ENCODE measurements at regions not wholly inside any gene's neighbourhood (a gene's known extent, or its start where the extent isn't known, plus 50 kb on each side); places are given as distances from the start of the nearest gene placed in this dataset.

GRCh38 chr5:4928409-4928808 is 211.7 kb upstream of the ADAMTS16 start:
- DNase-seq (no peak), ATAC-seq (no peak)
- Histone ChIP-seq H3K4me1 (ENCODE audit: control insufficient read depth in 2 of 2, insufficient read depth in 2 of 2, low read length in 2 of 2) (no peaks in the 10 kb centered on the region), H3K9me3 (ENCODE audit: control insufficient read depth in 2 of 3, low read length in 3 of 3) (no peaks in the 10 kb centered on the region), H3K4me3 (ENCODE audit: low read length) (no peak overlapping the region), H3K27ac (ENCODE audit: low read depth, low read length) (no peak overlapping the region), H3K36me3 (ENCODE audit: control insufficient read depth in 2 of 3, insufficient read depth in 3 of 3, low read length in 3 of 3) (no peaks in the 10 kb centered on the region), H3K27me3 (ENCODE audit: control insufficient read depth in 2 of 2, insufficient read depth in 2 of 2, low read length in 2 of 2) (no peaks in the 10 kb centered on the region)
- Mint-ChIP-seq H3K27ac (no peak overlapping the region), H3K4me3 (no peak overlapping the region), H3K9me3 (peaks cover 0 to 7% (median 1%) of the 10 kb centered on the region in 11 donors), H3K4me1 (no peaks in the 10 kb centered on the region), H3K27me3 (no peaks in the 10 kb centered on the region), H3K36me3 (no peaks in the 10 kb centered on the region)
- CTCF ChIA-PET = no interaction called here
- POLR2A ChIA-PET = no interaction called here
- intact Hi-C loops (cut with micrococcal nuclease) = no loop called here

- Mint-ChIP-seq H3K4me3 (no peak overlapping the region), H3K9me3 (peaks cover 0 to 10% (median 4%) of the 10 kb centered on the region in 11 donors), H3K27me3 (no peaks in the 10 kb centered on the region), H3K36me3 (no peaks in the 10 kb centered on the region), H3K27ac (no peak overlapping the region), H3K4me1 (no peaks in the 10 kb centered on the region)
- no peak overlapping the region for H3K27ac ChIP-seq (ENCODE audit: low read depth, low read length)
- no peak overlapping the region for H3K4me3 ChIP-seq (ENCODE audit: low read length)
- POLR2A ChIA-PET = no interaction called here
- CTCF ChIA-PET = no interaction called here
- no peak for ATAC-seq
- DNase-seq = no peak
- H3K9me3 ChIP-seq (ENCODE audit: control insufficient read depth in 2 of 3, low read length in 3 of 3) = no peaks in the 10 kb centered on the region
- H3K27me3 ChIP-seq (ENCODE audit: control insufficient read depth in 2 of 2, insufficient read depth in 2 of 2, low read length in 2 of 2) = no peaks in the 10 kb centered on the region
- no peaks in the 10 kb centered on the region for H3K36me3 ChIP-seq (ENCODE audit: control insufficient read depth in 2 of 3, insufficient read depth in 3 of 3, low read length in 3 of 3)
- H3K4me1 ChIP-seq (ENCODE audit: control insufficient read depth in 2 of 2, insufficient read depth in 2 of 2, low read length in 2 of 2) = no peaks in the 10 kb centered on the region
- intact Hi-C loops (cut with micrococcal nuclease) = no loop called here
Measured at GRCh38 chr5:4929092-4929655, 211.0 kb upstream of the ADAMTS16 start.

- no peak overlapping the region for H3K27ac ChIP-seq (ENCODE audit: low read depth, low read length)
- Mint-ChIP-seq H3K4me1 (no peaks in the 10 kb centered on the region), H3K4me3 (no peak overlapping the region), H3K27me3 (peaks cover 0 to 5% (median 0%) of the 10 kb centered on the region in 5 donors), H3K36me3 (no peaks in the 10 kb centered on the region), H3K27ac (no peak overlapping the region), H3K9me3 (peaks cover 0 to 2% (median 0%) of the 10 kb centered on the region in 11 donors)
- DNase-seq = no peak
- H3K4me3 ChIP-seq (ENCODE audit: low read length) = no peak overlapping the region
- no peaks in the 10 kb centered on the region for H3K9me3 ChIP-seq (ENCODE audit: control insufficient read depth in 2 of 3, low read length in 3 of 3)
- no peaks in the 10 kb centered on the region for H3K36me3 ChIP-seq (ENCODE audit: control insufficient read depth in 2 of 3, insufficient read depth in 3 of 3, low read length in 3 of 3)
- intact Hi-C loops (cut with micrococcal nuclease) = no loop called here
- ATAC-seq = no peak
- H3K4me1 ChIP-seq (ENCODE audit: control insufficient read depth in 2 of 2, insufficient read depth in 2 of 2, low read length in 2 of 2) = no peaks in the 10 kb centered on the region
- ChIA-PET POLR2A (no interaction called here), CTCF (no interaction called here)
- no peaks in the 10 kb centered on the region for H3K27me3 ChIP-seq (ENCODE audit: control insufficient read depth in 2 of 2, insufficient read depth in 2 of 2, low read length in 2 of 2)
Measured at GRCh38 chr5:4939042-4939781, 200.9 kb upstream of the ADAMTS16 start.

GRCh38 chr5:4941161-4941560 is 199.0 kb upstream of the ADAMTS16 start:
- intact Hi-C loops (cut with micrococcal nuclease) = no loop called here
- Histone ChIP-seq H3K27me3 (ENCODE audit: control insufficient read depth in 2 of 2, insufficient read depth in 2 of 2, low read length in 2 of 2) (no peaks in the 10 kb centered on the region), H3K36me3 (ENCODE audit: control insufficient read depth in 2 of 3, insufficient read depth in 3 of 3, low read length in 3 of 3) (no peaks in the 10 kb centered on the region), H3K9me3 (ENCODE audit: control insufficient read depth in 2 of 3, low read length in 3 of 3) (no peaks in the 10 kb centered on the region), H3K4me1 (ENCODE audit: control insufficient read depth in 2 of 2, insufficient read depth in 2 of 2, low read length in 2 of 2) (no peaks in the 10 kb centered on the region), H3K4me3 (ENCODE audit: low read length) (no peak overlapping the region), H3K27ac (ENCODE audit: low read depth, low read length) (no peak overlapping the region)
- no peak for ATAC-seq
- peaks cover 0 to 5% (median 0%) of the 10 kb centered on the region in 5 donors for H3K27me3 Mint-ChIP-seq
- H3K9me3 Mint-ChIP-seq = no peaks in the 10 kb centered on the region
- H3K36me3 Mint-ChIP-seq = no peaks in the 10 kb centered on the region
- no peak overlapping the region for H3K27ac Mint-ChIP-seq
- no peak overlapping the region for H3K4me3 Mint-ChIP-seq
- no peaks in the 10 kb centered on the region for H3K4me1 Mint-ChIP-seq
- ChIA-PET POLR2A (no interaction called here), CTCF (interaction anchor here (1.4 kb wide), 1 partner anchor 15 kb away, joined by 3 read pairs; no protein-coding TSS in a partner anchor)
- DNase-seq = no peak

GRCh38 chr5:4941957-4942830 is 197.9 kb upstream of the ADAMTS16 start:
- intact Hi-C loops (cut with micrococcal nuclease) = loop anchor here in 1 of 2 donors (1.0 kb wide), 1 partner anchor 63 kb away; no protein-coding TSS in a partner anchor
- Mint-ChIP-seq H3K4me1 (no peaks in the 10 kb centered on the region), H3K4me3 (no peak overlapping the region), H3K27ac (no peak overlapping the region), H3K36me3 (no peaks in the 10 kb centered on the region), H3K27me3 (peaks cover 0 to 12% (median 0%) of the 10 kb centered on the region in 5 donors), H3K9me3 (no peaks in the 10 kb centered on the region)
- ATAC-seq (peak; percentile 38), DNase-seq (peak in 1 of 9 donors; percentile 38)
- H3K36me3 ChIP-seq (ENCODE audit: control insufficient read depth in 2 of 3, insufficient read depth in 3 of 3, low read length in 3 of 3) = no peaks in the 10 kb centered on the region
- H3K27ac ChIP-seq (ENCODE audit: low read depth, low read length) = no peak overlapping the region
- no peaks in the 10 kb centered on the region for H3K9me3 ChIP-seq (ENCODE audit: control insufficient read depth in 2 of 3, low read length in 3 of 3)
- no peaks in the 10 kb centered on the region for H3K4me1 ChIP-seq (ENCODE audit: control insufficient read depth in 2 of 2, insufficient read depth in 2 of 2, low read length in 2 of 2)
- H3K27me3 ChIP-seq (ENCODE audit: control insufficient read depth in 2 of 2, insufficient read depth in 2 of 2, low read length in 2 of 2) = no peaks in the 10 kb centered on the region
- H3K4me3 ChIP-seq (ENCODE audit: low read length) = no peak overlapping the region
- CTCF ChIA-PET = interaction anchor here (0.8 kb wide), 1 partner anchor 1066 kb away, joined by 3 read pairs; no protein-coding TSS in a partner anchor
- POLR2A ChIA-PET = no interaction called here

GRCh38 chr5:4942831-4943178 is 197.3 kb upstream of the ADAMTS16 start:
- H3K36me3 Mint-ChIP-seq = no peaks in the 10 kb centered on the region
- ChIA-PET POLR2A (no interaction called here), CTCF (no interaction called here)
- intact Hi-C loops (cut with micrococcal nuclease) = loop anchor here in 1 of 2 donors (1.0 kb wide), 1 partner anchor 64 kb away; no protein-coding TSS in a partner anchor
- Histone ChIP-seq H3K36me3 (ENCODE audit: control insufficient read depth in 2 of 3, insufficient read depth in 3 of 3, low read length in 3 of 3) (no peaks in the 10 kb centered on the region), H3K4me1 (ENCODE audit: control insufficient read depth in 2 of 2, insufficient read depth in 2 of 2, low read length in 2 of 2) (no peaks in the 10 kb centered on the region), H3K27ac (ENCODE audit: low read depth, low read length) (no peak overlapping the region), H3K9me3 (ENCODE audit: control insufficient read depth in 2 of 3, low read length in 3 of 3) (no peaks in the 10 kb centered on the region), H3K27me3 (ENCODE audit: control insufficient read depth in 2 of 2, insufficient read depth in 2 of 2, low read length in 2 of 2) (no peaks in the 10 kb centered on the region), H3K4me3 (ENCODE audit: low read length) (no peak overlapping the region)
- ATAC-seq (no peak), DNase-seq (no peak)
- H3K27me3 Mint-ChIP-seq = peaks cover 0 to 17% (median 0%) of the 10 kb centered on the region in 5 donors
- no peaks in the 10 kb centered on the region for H3K4me1 Mint-ChIP-seq
- no peak overlapping the region for H3K27ac Mint-ChIP-seq
- H3K9me3 Mint-ChIP-seq = no peaks in the 10 kb centered on the region
- H3K4me3 Mint-ChIP-seq = no peak overlapping the region
